GM19452 (cell line): ENCODE measurements at regions not wholly inside any gene's neighbourhood (a gene's known extent, or its start where the extent isn't known, plus 50 kb on each side); places are given as distances from the start of the nearest gene placed in this dataset.
"Not testable (repeated sequence)": the region's sequence is repeated elsewhere in the genome, so short reads cannot be mapped to it uniquely, and the experiment has no call there.

Experiments used
- ATAC-seq: cut with Tn5 transposase; IDR thresholded peaks from one replicate; pipeline ENCODE4 v1.9.1; 2021; ENCODE audit not compliant: unreplicated experiment

- ATAC-seq: no peak
These were observed 67.7 kb upstream of the SIRPA start for GRCh38 chr20:1827510-1827973.

DNA sequence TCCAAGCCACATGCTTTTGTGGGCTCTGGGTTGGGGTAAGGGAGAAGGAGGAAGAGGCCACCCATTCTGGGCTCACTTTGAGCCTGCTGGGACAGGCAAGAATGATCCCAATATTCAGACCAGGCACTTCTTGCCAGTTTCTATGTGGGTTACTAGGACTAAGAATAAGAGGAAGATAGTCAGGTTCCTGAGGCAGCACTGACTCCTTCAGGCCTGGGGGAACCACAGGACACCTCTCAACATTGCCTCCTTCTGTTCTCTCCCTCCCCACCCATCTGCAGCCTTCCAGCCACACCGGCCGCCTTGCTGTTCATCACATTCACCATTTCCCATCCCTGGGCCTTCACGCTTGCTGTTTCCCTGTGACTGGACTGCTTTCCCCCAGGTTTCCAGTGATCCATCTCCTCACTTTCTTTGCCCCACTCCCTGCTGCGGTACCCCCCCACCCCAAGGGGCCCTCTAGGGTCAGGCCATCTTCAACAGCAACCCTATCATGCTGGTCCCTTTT is 69.2 kb upstream of the SIRPA start:
- ATAC-seq: no peak

DNA sequence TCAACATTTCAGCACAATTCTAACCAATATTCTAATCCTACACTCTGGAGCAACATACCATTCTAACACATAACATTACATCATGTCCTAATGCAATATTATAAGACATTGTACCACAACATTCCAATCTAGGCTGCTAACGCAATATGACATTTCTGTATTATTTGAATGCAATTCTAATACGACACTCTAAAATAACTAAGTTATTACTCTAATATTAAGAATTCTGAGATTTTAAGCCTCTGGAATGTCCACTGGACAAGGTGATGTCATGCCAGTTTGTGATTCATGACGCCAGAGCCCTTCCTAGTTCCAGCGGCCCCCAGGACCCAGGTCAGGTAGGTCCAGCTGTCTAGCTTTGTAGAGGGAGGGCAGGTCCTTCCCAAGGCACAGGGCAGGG is 69.7 kb upstream of the SIRPA start:
- ATAC-seq: no peak

DNA sequence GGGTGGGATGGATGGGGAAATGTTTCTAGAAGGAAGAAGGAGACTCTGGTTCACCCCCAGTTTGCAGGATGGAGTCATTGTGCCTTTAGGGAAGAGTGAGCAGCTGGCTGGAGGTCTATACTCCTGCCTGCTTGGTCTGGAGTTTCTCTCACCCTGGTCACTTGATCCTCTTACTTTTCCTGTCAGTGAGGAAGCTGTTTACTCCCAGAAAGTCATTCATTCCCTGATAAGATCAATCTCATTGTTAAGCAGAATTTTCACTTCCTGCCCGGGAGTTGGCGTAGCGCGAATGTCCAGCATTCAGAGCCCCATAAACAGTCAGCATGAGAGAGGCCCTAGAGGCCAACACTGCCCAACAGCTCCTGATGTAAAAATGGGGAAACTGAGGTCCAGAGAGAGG is 70.4 kb upstream of the SIRPA start:
- ATAC-seq: no peak

DNA sequence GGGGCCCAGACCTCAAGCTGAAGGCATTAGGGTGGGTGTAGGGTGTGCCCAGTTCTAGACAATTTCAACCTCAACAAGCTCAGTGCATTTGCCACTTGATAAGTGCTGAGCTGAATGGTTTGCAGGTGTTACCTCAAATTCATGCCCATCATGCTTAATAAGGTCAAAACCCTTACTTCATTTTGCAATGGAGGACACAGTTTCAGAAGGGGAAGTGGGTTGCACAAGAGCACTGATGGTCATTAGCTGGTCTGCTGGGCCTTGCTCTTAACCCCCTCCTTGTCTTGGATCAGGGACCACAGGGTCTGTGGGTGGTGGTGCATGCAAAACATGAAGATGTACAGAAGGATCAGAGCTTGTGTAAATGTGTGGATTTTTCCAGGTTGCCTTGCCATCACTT is 71.0 kb upstream of the SIRPA start:
- ATAC-seq: no peak

DNA sequence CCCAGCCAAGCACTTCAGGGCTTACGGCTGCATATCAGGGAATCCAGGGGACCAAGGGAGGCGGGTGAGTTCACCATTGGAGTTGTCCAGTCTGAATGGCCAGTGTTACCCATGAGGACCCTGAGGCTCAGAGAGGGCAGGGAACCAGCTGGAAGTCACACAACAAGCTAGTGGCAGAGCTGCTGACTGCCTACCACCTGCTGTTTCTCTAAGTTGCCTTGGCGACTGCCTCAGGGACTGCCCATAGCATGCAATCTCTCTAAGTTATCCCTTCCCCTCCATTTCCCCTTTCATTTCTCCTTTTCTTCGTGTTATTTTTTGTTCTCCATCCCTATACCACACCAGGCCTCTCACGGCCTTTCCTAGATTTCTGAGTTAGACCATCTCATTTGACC is 71.8 kb upstream of the SIRPA start:
- ATAC-seq: no peak

DNA sequence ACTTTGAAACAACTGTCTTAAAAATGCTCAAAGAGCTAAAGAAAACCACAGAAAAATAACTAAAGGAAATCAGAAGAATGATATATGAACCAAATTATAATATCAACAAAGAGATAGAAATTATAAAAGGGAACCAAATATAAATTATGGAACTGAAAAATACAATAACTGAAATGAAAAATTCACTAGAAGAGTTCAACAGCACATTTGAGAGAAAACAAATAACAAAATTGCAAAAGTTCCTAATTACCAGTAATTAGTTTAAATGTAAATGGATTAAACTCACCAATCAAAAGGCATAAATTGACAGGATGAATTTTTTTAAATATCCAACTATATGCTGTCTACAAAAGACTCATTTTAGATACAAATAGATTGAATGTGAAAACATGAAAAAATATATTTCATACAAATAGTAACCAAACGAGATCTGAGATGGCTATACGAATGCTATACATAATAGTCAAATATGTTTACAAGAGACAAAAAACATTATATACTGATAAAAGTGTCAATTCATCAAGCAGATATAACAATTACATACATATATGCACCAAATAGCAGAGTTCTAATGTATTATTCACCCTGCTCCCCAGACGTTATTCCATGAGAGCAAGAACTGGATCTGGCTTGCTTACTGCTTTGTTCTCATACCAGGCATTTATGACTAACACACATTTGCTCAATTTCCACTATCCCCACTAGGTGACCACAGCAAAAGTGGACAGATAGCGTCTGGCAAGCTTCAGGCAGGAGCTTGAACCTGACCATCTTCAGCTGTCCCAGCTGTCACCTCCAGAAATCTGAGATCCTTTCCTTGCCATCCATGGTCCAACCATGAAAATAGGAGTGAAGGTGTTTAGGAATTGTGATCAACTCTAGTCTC is 72.4 kb upstream of the SIRPA start:
- no peak for ATAC-seq

DNA sequence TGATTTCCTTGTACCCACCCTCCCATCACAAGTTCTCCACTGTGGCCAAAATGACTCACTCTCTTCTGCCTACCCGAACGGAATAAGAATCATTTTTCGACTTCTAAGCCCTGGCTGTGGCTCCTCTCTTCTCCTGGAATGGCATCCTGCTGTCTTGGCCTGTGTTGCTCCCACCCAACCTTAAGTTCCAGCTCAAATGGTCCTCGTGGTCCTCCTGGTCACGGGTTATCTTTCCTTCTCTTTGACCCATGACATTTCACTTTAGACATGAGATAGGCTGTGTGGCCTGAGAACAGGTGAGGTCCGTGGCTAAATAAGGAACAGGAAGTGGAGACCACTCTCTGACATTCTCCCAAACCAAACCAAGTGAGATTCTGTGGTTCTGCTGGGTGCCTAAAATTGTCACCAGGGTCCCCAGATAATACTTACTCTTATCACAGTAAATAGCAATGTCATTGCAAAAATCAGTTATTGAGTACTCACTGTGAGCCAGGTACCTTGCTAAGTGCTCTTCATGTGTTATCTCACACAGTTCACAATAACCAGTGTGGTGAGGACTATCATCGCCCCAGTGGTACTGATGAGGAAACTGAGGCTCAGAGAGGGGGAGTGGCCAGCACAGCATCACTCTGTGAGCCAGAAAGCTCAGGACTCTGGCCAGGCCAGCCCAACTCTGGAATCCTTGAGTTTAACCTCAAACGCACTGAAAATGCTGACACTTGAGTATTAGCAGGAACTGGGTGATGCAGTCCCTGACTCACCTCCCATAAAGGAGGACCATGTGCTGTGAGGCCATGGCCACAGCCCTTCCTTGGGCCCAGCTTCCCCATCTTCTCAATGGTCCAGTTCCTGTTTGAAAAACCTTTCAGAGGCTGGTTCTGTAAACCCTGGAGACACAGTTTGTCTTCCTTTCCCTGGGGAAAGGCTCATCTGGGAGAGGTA is 74.8 kb upstream of the SIRPA start:
- ATAC-seq: no peak

- ATAC-seq: no peak
These were observed 75.7 kb upstream of the SIRPA start for GRCh38 chr20:1819311-1820137.

- no peak for ATAC-seq
These were observed 76.3 kb upstream of the SIRPA start for GRCh38 chr20:1818895-1819294.

GRCh38 chr20:1818247-1818840 is 76.9 kb upstream of the SIRPA start:
- no peak for ATAC-seq

DNA sequence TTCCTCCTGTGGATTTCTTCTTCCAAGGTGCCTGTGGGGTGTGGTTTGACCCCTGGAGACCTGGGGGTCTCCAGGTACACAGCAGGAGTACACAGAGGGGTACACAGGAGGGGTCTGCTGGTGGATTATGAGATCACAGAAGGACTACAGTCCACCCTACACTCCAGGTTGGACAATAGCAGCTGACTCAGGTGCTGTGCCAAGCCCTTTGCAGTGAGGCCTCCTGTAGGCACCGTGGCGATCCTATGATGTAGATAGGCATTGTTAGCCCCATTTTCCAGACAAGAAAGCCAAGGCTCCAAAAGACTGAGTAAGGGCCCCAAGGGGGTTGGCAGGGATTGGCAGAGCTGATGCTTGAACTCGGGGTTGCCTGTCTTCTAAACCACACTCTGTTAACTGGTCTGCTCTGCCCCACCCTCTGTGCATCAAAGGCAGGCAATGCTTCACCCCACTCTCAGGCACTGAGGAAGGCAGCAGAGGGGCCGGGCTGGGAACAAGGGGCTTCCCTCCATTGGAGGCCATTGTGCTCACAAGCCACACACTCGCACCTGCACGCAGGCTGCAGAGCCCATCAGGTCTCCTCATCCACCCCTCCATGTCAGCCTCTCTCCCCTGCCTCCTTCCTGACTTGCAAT is 77.5 kb upstream of the SIRPA start:
- no peak for ATAC-seq

- no peak for ATAC-seq
These were observed 78.5 kb upstream of the SIRPA start for GRCh38 chr20:1816384-1817381.

- ATAC-seq: no peak
These were observed 79.6 kb upstream of the SIRPA start for GRCh38 chr20:1815502-1816085.

DNA sequence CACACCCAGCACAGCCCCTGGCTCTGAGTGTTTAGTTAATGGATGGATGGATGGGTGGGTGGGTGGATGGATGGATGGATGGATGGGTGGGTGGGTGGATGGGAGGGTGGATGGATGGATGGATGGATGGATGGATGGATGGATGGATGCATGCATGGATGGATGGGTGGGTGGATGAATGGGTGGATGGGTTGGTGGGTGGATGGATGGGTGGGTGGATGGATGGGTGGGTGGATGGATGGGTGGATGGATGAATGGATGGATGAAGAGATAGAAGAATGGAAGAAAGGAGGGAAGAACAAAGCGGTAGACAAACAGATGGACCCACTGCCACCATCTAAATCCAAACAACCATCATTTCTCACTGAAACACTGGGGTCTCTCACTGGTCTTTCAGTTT is 80.3 kb upstream of the SIRPA start:
- not testable (repeated sequence) for ATAC-seq

GRCh38 chr20:1813674-1814635 is 81.3 kb upstream of the SIRPA start:
- ATAC-seq: no peak

DNA sequence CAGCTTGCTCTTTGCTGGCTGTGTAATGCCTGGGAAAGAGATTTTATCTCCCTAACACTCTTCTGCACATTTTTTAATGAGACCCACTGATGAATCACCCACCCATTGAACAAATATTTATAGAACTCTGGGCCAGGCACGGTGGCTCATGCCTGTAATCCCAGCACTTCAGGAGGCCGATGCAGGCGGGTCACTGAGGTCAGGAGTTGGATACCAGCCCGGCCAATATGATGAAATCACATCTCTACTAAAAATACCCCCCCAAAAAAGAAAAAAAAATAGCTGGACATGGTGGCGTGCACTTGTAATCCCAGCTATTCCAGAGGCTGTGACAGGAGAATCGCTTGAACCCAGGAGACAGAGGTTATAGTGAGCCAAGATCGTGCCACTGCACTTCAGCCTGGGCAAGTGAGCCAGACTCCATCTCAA is 82.1 kb upstream of the SIRPA start:
- ATAC-seq: no peak
